Endothelial cell of umbilical vein (primary cell): ENCODE measurements at regions not wholly inside any gene's neighbourhood (a gene's known extent, or its start where the extent isn't known, plus 50 kb on each side); places are given as distances from the start of the nearest gene placed in this dataset.

ENCODE experiments used
- BruUV-seq: library from RNA; stranded (reverse); fragments of 400-500 nt; replicated peaks from 2 replicates; lab custom pipeline; 2021; lab: Mats Ljungman, UMichigan
- CTCF ChIA-PET: fragments of 300-600, 350-600 bp; sonication (Branson Sonifier 250); formaldehyde crosslinking; loops from one replicate; lab custom pipeline; 2021; ENCODE audit warnings: antibody characterized with exemption, inconsistent platforms; lab: Charles Lee
- POLR2A ChIA-PET: fragments of 300-600, 350-600 bp; sonication (Branson Sonifier 250); formaldehyde crosslinking; loops from one replicate; lab custom pipeline; 2021; ENCODE audit warnings: antibody characterized with exemption, inconsistent platforms; lab: Charles Lee
- DNase-seq: peaks from one replicate; pipeline ENCODE4 v3.0.0-alpha.2; 2011; ENCODE audit warnings: low read depth, low spot score
- FAIRE-seq: peaks from 2 replicates; lab custom pipeline; 2011; peaks lifted over from hg19 to GRCh38; lab: Jason Lieb, UNC
- H2AFZ ChIP-seq: 2 replicates; pipeline ENCODE4 v1.6.0; 2012; ENCODE audit warnings: low read depth, low read length, control low read depth, inconsistent platforms
- H3K27ac ChIP-seq: 2 replicates; pipeline ENCODE4 v1.5.1; 2011; ENCODE audit warnings: low read depth, mild to moderate bottlenecking, control low read depth, low read length, moderate library complexity; ENCODE audit not compliant: insufficient read depth
- H3K27me3 ChIP-seq, 2 experiments: 2 replicates each; pipeline versions ENCODE4 v1.6.0 to v1.6.1; 2011; ENCODE audit warnings: low read length in 2 of 2, mixed read lengths in 1 of 2; ENCODE audit not compliant: control insufficient read depth in 2 of 2, insufficient read depth in 2 of 2
- H3K36me3 ChIP-seq, 2 experiments: 2 replicates in 1 of 2; 3 replicates in 1 of 2; pipeline ENCODE4 v1.5.1; 2011; ENCODE audit warnings: low read length in 2 of 2, mild to moderate bottlenecking in 1 of 2, moderate library complexity in 1 of 2; ENCODE audit not compliant: control insufficient read depth in 2 of 2, insufficient read depth in 2 of 2; ENCODE audit errors: extremely low read depth in 1 of 2
- H3K4me1 ChIP-seq: 3 replicates; pipeline ENCODE4 v1.5.1; 2011; ENCODE audit warnings: mild to moderate bottlenecking, low read length; ENCODE audit not compliant: control insufficient read depth, insufficient read depth; ENCODE audit errors: extremely low read depth
- H3K4me2 ChIP-seq: 2 replicates; pipeline ENCODE4 v1.6.1; 2011; ENCODE audit warnings: low read length, control low read depth, mixed read lengths; ENCODE audit not compliant: insufficient read depth
- H3K4me3 ChIP-seq, 3 experiments: fragments of 200-600 bp in 1 of 3; sonication (generic), shearing (Covaris generic) in 1 of 3; replicated peaks in 1 of 3; 2 replicates each; pipeline ENCODE4 v1.5.1; 2011 to 2016; ENCODE audit warnings: control low read depth in 3 of 3, low read length in 3 of 3, mild to moderate bottlenecking in 2 of 3, inconsistent platforms in 1 of 3, low read depth in 1 of 3, moderate library complexity in 1 of 3; ENCODE audit not compliant: insufficient read depth in 1 of 3
- H3K79me2 ChIP-seq: 2 replicates; pipeline ENCODE4 v1.6.0; 2012; ENCODE audit warnings: low read length, inconsistent platforms; ENCODE audit not compliant: control insufficient read depth, insufficient read depth
- H3K9ac ChIP-seq: replicated peaks from 2 replicates; pipeline ENCODE3; 2011; ENCODE audit warnings: low read length, control low read depth; ENCODE audit not compliant: insufficient read depth; ENCODE audit errors: extremely low read depth
- H3K9me1 ChIP-seq: replicated peaks from 3 replicates; pipeline ENCODE4 v1.6.0; 2011; ENCODE audit warnings: mild to moderate bottlenecking, low read length; ENCODE audit not compliant: control insufficient read depth, insufficient read depth; ENCODE audit errors: extremely low read depth
- H3K9me3 ChIP-seq: replicated peaks from 2 replicates; pipeline ENCODE4 v1.5.1; 2012; ENCODE audit warnings: low read length, inconsistent platforms; ENCODE audit not compliant: control insufficient read depth, insufficient read depth
- H4K20me1 ChIP-seq: replicated peaks from 2 replicates; pipeline ENCODE3; 2011; ENCODE audit warnings: mild to moderate bottlenecking, low read length; ENCODE audit not compliant: control insufficient read depth, insufficient read depth; ENCODE audit errors: extremely low read depth
- EZH2 ChIP-seq: IDR thresholded peaks from 2 replicates; pipeline ENCODE4 v1.6.1; 2012; ENCODE audit warnings: borderline replicate concordance, low read depth, mild to moderate bottlenecking, moderate library complexity, low read length, inconsistent platforms; ENCODE audit not compliant: severe bottlenecking
- FOS ChIP-seq: IDR thresholded peaks from 2 replicates; pipeline ENCODE4 v1.6.1; 2011; ENCODE audit warnings: mild to moderate bottlenecking, low read length, moderate library complexity, borderline replicate concordance; ENCODE audit not compliant: insufficient read depth
- GATA2 ChIP-seq: IDR thresholded peaks from 2 replicates; pipeline ENCODE4 v1.7.0; 2011; ENCODE audit warnings: low read depth, mild to moderate bottlenecking, moderate library complexity, mixed read lengths, low read length; ENCODE audit not compliant: insufficient read length, insufficient read depth
- JUN ChIP-seq: IDR thresholded peaks from 2 replicates; pipeline ENCODE4 v1.6.1; 2011; ENCODE audit warnings: borderline replicate concordance, low read depth; ENCODE audit not compliant: insufficient read length, insufficient read depth
- MYC ChIP-seq: IDR thresholded peaks from one replicate; pipeline ENCODE4 v1.6.1; 2011; ENCODE audit warnings: mild to moderate bottlenecking, low read depth, low read length
- POLR2A ChIP-seq: IDR thresholded peaks from 2 replicates; pipeline ENCODE4 v1.6.1; 2012; ENCODE audit warnings: low read depth, mild to moderate bottlenecking, control low read depth, low read length
- POLR2AphosphoS5 ChIP-seq: IDR thresholded peaks from 2 replicates; pipeline ENCODE4 v1.6.1; 2012; ENCODE audit warnings: low read depth, mild to moderate bottlenecking, control low read depth, low read length, moderate library complexity; ENCODE audit not compliant: insufficient read depth
- dilution Hi-C: fragments of 300-500 bp; cut with MboI; formaldehyde crosslinking; loops from one replicate; pipeline ENCODE4 v1.15.0; 2019; ENCODE audit warnings: low sequenced_read_pairs; ENCODE audit not compliant: extremely low pct_ligation_motif_present
- intact Hi-C: fragments of 100-400 bp; cut with micrococcal nuclease; formaldehyde crosslinking; loops from one replicate; pipeline ENCODE4 v1.10.0; 2022
- TF ChIP-seq, protein P1 (sequence below), 2 donors: IDR thresholded peaks; 1 replicate in 1 of 2; 2 replicates in 1 of 2; pipeline ENCODE4 v1.5.1; 2011; ENCODE audit warnings: low read length in 2 of 2, mild to moderate bottlenecking in 2 of 2, moderate library complexity in 2 of 2, control low read depth in 1 of 2, inconsistent platforms in 1 of 2, low read depth in 1 of 2; ENCODE audit not compliant: insufficient read depth in 1 of 2; ENCODE audit errors: extremely low read depth in 1 of 2
- TF ChIP-seq, protein P2 (sequence below): IDR thresholded peaks from 2 replicates; pipeline ENCODE4 v1.6.1; 2011; ENCODE audit not compliant: insufficient read depth, insufficient read length

DNA sequence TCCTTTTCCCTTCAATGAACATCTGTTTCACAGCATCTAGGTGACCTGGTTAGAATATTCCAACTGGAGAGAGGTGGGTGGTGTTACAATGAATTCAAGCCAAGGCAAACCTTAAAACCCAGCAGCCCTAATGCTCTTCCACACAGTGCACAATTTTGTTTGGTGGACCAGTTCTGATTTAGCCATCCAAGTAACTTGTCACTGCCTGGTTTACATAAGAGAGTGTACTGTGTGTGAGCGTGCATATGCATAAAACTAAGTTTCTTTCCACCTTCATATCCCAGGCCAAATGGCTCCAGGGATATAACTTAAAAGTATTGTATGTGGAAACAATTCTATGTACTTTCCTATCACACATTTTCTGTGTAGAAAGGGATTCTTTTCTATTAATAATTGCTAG is 200.4 kb upstream of the FAR2 start:
- no peak for DNase-seq
- Histone ChIP-seq H3K4me1 (peaks cover 16% of the 10 kb centered on the region), H3K27ac (no peak overlapping the region), H3K36me3 (no peaks in the 10 kb centered on the region), H3K4me2 (no peak overlapping the region), H4K20me1 (no peaks in the 10 kb centered on the region), H3K9me3 (no peaks in the 10 kb centered on the region), H3K27me3 (no peaks in the 10 kb centered on the region), H3K4me3 (no peak overlapping the region), H2AFZ (no peak overlapping the region), H3K9ac (no peak overlapping the region), H3K9me1 (no peaks in the 10 kb centered on the region), H3K79me2 (no peaks in the 10 kb centered on the region)
- ChIA-PET POLR2A (no interaction called here), CTCF (no interaction called here)
- intact Hi-C loops (no loop called here), dilution Hi-C loops (no loop called here)
- FAIRE-seq: no peak
- BruUV-seq: no TSS peak
- no peak for TF ChIP-seq GATA2
- TF ChIP-seq FOS: no peak
- no peak for TF ChIP-seq MYC
- TF ChIP-seq POLR2A: no peak
- TF ChIP-seq JUN: no peak
- TF ChIP-seq, protein P1, sequence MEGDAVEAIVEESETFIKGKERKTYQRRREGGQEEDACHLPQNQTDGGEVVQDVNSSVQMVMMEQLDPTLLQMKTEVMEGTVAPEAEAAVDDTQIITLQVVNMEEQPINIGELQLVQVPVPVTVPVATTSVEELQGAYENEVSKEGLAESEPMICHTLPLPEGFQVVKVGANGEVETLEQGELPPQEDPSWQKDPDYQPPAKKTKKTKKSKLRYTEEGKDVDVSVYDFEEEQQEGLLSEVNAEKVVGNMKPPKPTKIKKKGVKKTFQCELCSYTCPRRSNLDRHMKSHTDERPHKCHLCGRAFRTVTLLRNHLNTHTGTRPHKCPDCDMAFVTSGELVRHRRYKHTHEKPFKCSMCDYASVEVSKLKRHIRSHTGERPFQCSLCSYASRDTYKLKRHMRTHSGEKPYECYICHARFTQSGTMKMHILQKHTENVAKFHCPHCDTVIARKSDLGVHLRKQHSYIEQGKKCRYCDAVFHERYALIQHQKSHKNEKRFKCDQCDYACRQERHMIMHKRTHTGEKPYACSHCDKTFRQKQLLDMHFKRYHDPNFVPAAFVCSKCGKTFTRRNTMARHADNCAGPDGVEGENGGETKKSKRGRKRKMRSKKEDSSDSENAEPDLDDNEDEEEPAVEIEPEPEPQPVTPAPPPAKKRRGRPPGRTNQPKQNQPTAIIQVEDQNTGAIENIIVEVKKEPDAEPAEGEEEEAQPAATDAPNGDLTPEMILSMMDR (IDR thresholded peaks at IDR 0.05; ENCODE audit: extremely low read depth in 1 of 2, insufficient read depth in 1 of 2, low read depth in 1 of 2, low read length in 2 of 2): no peak
- TF ChIP-seq, protein P2, sequence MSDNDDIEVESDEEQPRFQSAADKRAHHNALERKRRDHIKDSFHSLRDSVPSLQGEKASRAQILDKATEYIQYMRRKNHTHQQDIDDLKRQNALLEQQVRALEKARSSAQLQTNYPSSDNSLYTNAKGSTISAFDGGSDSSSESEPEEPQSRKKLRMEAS: no peak
- TF ChIP-seq POLR2AphosphoS5: no peak
- TF ChIP-seq EZH2: no peak
